Lower leg skin (tissue), 3 donors: ENCODE measurements at regions not wholly inside any gene's neighbourhood (a gene's known extent, or its start where the extent isn't known, plus 50 kb on each side); places are given as distances from the start of the nearest gene placed in this dataset.
"Not testable (repeated sequence)": the region's sequence is repeated elsewhere in the genome, so short reads cannot be mapped to it uniquely, and the experiment has no call there.

Experiments
- CTCF ChIP-seq, 3 donors: fragments of 450-650 bp; IDR thresholded peaks; one replicate each; pipeline ENCODE4 v1.5.1; 2016; ENCODE audit warnings: antibody characterized with exemption in 3 of 3, mild to moderate bottlenecking in 3 of 3, moderate library complexity in 2 of 3
- POLR2A ChIP-seq, 2 donors: fragments of 450-650 bp; IDR thresholded peaks; one replicate each; pipeline ENCODE4 v1.6.1; 2016 to 2017; ENCODE audit warnings: antibody characterized with exemption in 2 of 2, mild to moderate bottlenecking in 1 of 2, moderate library complexity in 1 of 2

- not testable (repeated sequence) for TF ChIP-seq CTCF, POLR2A (IDR thresholded peaks at IDR 0.05)
These were observed 242.8 kb downstream of the TMEM121 start for GRCh38 chr14:105769061-105769730.
